WTC11 (cell line): ENCODE measurements at regions not wholly inside any gene's neighbourhood (a gene's known extent, or its start where the extent isn't known, plus 50 kb on each side); places are given as distances from the start of the nearest gene placed in this dataset.

Source experiments
- ATAC-seq: fragments of 200-7000 bp; cut with Tn5 transposase; 2 replicates; pipeline ENCODE4 v1.10.0; 2021; ENCODE audit warnings: mild to moderate bottlenecking, moderate library complexity
- CTCF ChIA-PET: fragments of 300-600 bp; sonication (Branson Sonifier 250); formaldehyde crosslinking; loops from one replicate; lab custom pipeline; 2021; ENCODE audit warnings: antibody characterized with exemption; lab: Charles Lee
- POLR2A ChIA-PET: fragments of 350-600 bp; sonication (Branson Sonifier 250); formaldehyde crosslinking; loops from one replicate; lab custom pipeline; 2021; ENCODE audit warnings: antibody characterized with exemption; lab: Charles Lee
- DNase-seq: peaks from one replicate; pipeline ENCODE4 v3.0.0; 2021; ENCODE audit warnings: low spot score
- H3K27ac Mint-ChIP-seq: 2 replicates; pipeline ENCODE4 v1.8.0; 2021; ENCODE audit warnings: mixed read lengths
- H3K27me3 Mint-ChIP-seq: 2 replicates; pipeline ENCODE4 v1.8.0; 2021; ENCODE audit warnings: low read depth, mild to moderate bottlenecking, moderate library complexity, mixed read lengths
- H3K36me3 Mint-ChIP-seq: 2 replicates; pipeline ENCODE4 v1.8.0; 2021; ENCODE audit warnings: mixed read lengths
- H3K4me1 Mint-ChIP-seq: 2 replicates; pipeline ENCODE4 v1.8.0; 2022; ENCODE audit warnings: mixed read lengths
- H3K4me3 Mint-ChIP-seq: 2 replicates; pipeline ENCODE4 v1.8.0; 2021; ENCODE audit warnings: mild to moderate bottlenecking, moderate library complexity, mixed read lengths
- H3K9me3 Mint-ChIP-seq: 2 replicates; pipeline ENCODE4 v1.8.0; 2021; ENCODE audit warnings: mixed read lengths
- ATF3 ChIP-seq: sonication (generic); formaldehyde crosslinking; conservative IDR thresholded peaks from 2 replicates; pipeline ENCODE4 v1.8.1; 2022; ENCODE audit warnings: mild to moderate bottlenecking, missing genetic modification reagents
- CBFB ChIP-seq: sonication (generic); formaldehyde crosslinking; IDR thresholded peaks from 2 replicates; pipeline ENCODE4 v1.8.1; 2022; ENCODE audit warnings: mild to moderate bottlenecking, low read depth, missing genetic modification reagents
- CDX4 ChIP-seq: fragments of 250-450 bp; sonication (Bioruptor Pico); IDR thresholded peaks from 2 replicates; pipeline ENCODE4 v1.9.0; 2021; ENCODE audit warnings: moderate library complexity, mild to moderate bottlenecking, inconsistent platforms, borderline replicate concordance
- E2F5 ChIP-seq: sonication (generic); formaldehyde crosslinking; IDR thresholded peaks from 2 replicates; pipeline ENCODE4 v1.8.1; 2022; ENCODE audit warnings: mild to moderate bottlenecking, moderate library complexity, missing genetic modification reagents
- ELF4 ChIP-seq: sonication (generic); formaldehyde crosslinking; IDR thresholded peaks from 2 replicates; pipeline ENCODE4 v1.8.1; 2022; ENCODE audit warnings: low read depth, mild to moderate bottlenecking, moderate library complexity, missing genetic modification reagents
- ERG ChIP-seq: fragments of 250-450 bp; sonication (Bioruptor Pico); IDR thresholded peaks from 2 replicates; pipeline ENCODE4 v1.8.0; 2021; ENCODE audit warnings: mild to moderate bottlenecking
- GABPB1 ChIP-seq: sonication (generic); formaldehyde crosslinking; IDR thresholded peaks from 2 replicates; pipeline ENCODE4 v1.8.1; 2023; ENCODE audit warnings: mild to moderate bottlenecking, missing genetic modification reagents
- GTF2I ChIP-seq: fragments of 250-450 bp; sonication (Bioruptor Pico); conservative IDR thresholded peaks from 2 replicates; pipeline ENCODE4 v1.4.0; 2021; ENCODE audit warnings: mild to moderate bottlenecking
- IRF2 ChIP-seq: sonication (generic); formaldehyde crosslinking; IDR thresholded peaks from 2 replicates; pipeline ENCODE4 v1.8.0; 2022; ENCODE audit warnings: low read depth, missing genetic modification reagents, borderline replicate concordance
- KAT7 ChIP-seq: sonication (generic); formaldehyde crosslinking; IDR thresholded peaks from 2 replicates; pipeline ENCODE4 v1.8.1; 2023; ENCODE audit warnings: missing genetic modification reagents, mild to moderate bottlenecking, borderline replicate concordance
- NFE2L1 ChIP-seq: sonication (generic); formaldehyde crosslinking; IDR thresholded peaks from 2 replicates; pipeline ENCODE4 v1.8.1; 2023; ENCODE audit warnings: missing genetic modification reagents
- NFYB ChIP-seq: sonication (generic); formaldehyde crosslinking; conservative IDR thresholded peaks from 2 replicates; pipeline ENCODE4 v1.8.0; 2022; ENCODE audit warnings: low read depth, missing genetic modification reagents
- NR2C2 ChIP-seq: sonication (generic); formaldehyde crosslinking; IDR thresholded peaks from 2 replicates; pipeline ENCODE4 v1.8.0; 2022; ENCODE audit warnings: mild to moderate bottlenecking, missing genetic modification reagents
- OVOL2 ChIP-seq: fragments of 250-450 bp; sonication (Bioruptor Pico); IDR thresholded peaks from 2 replicates; pipeline ENCODE4 v1.9.0; 2021; ENCODE audit warnings: mild to moderate bottlenecking, borderline replicate concordance
- PRDM15 ChIP-seq: sonication (generic); formaldehyde crosslinking; IDR thresholded peaks from 2 replicates; pipeline ENCODE4 v1.8.0; 2022; ENCODE audit warnings: missing genetic modification reagents
- PRRX2 ChIP-seq: fragments of 250-450 bp; sonication (Bioruptor Pico); IDR thresholded peaks from 2 replicates; pipeline ENCODE4 v1.8.0; 2021; ENCODE audit warnings: mild to moderate bottlenecking
- RORB ChIP-seq: fragments of 250-450 bp; sonication (Bioruptor Pico); IDR thresholded peaks from 2 replicates; pipeline ENCODE4 v1.9.0; 2021; ENCODE audit warnings: mild to moderate bottlenecking
- SMAD3 ChIP-seq: sonication (generic); formaldehyde crosslinking; IDR thresholded peaks from 2 replicates; pipeline ENCODE4 v1.8.0; 2022; ENCODE audit warnings: missing genetic modification reagents, mild to moderate bottlenecking, borderline replicate concordance
- TCF7 ChIP-seq: sonication (generic); formaldehyde crosslinking; IDR thresholded peaks from 2 replicates; pipeline ENCODE4 v1.8.0; 2022; ENCODE audit warnings: mild to moderate bottlenecking, low read depth, missing genetic modification reagents, moderate library complexity
- ZBTB21 ChIP-seq: sonication (generic); formaldehyde crosslinking; IDR thresholded peaks from 2 replicates; pipeline ENCODE4 v1.8.1; 2023; ENCODE audit warnings: mild to moderate bottlenecking, missing genetic modification reagents, borderline replicate concordance
- ZMAT4 ChIP-seq: fragments of 250-450 bp; sonication (Bioruptor Pico); IDR thresholded peaks from 2 replicates; pipeline ENCODE4 v1.9.0; 2021; ENCODE audit warnings: mild to moderate bottlenecking
- ZNF263 ChIP-seq: sonication (generic); formaldehyde crosslinking; IDR thresholded peaks from 2 replicates; pipeline ENCODE4 v1.8.1; 2022; ENCODE audit warnings: low read depth, mild to moderate bottlenecking, moderate library complexity, missing genetic modification reagents
- ZNF317 ChIP-seq: sonication (generic); formaldehyde crosslinking; IDR thresholded peaks from 2 replicates; pipeline ENCODE4 v1.8.1; 2023; ENCODE audit warnings: low read depth, mild to moderate bottlenecking, moderate library complexity, missing genetic modification reagents, borderline replicate concordance
- ZNF423 ChIP-seq: fragments of 250-450 bp; sonication (Bioruptor Pico); IDR thresholded peaks from 2 replicates; pipeline ENCODE4 v2.1.2; 2022; ENCODE audit warnings: mild to moderate bottlenecking, moderate library complexity
- ZNF512 ChIP-seq: sonication (generic); formaldehyde crosslinking; IDR thresholded peaks from 2 replicates; pipeline ENCODE4 v1.8.1; 2022; ENCODE audit warnings: missing genetic modification reagents, borderline replicate concordance

- TF ChIP-seq KAT7 (CRISPR knock-in tag) (no peak), PRRX2 (CRISPR knock-in tag) (no peak), RORB (CRISPR knock-in tag) (no peak), IRF2 (CRISPR knock-in tag) (no peak), OVOL2 (CRISPR knock-in tag) (no peak), CBFB (CRISPR knock-in tag) (no peak), PRDM15 (CRISPR knock-in tag) (no peak), SMAD3 (no peak), ELF4 (CRISPR knock-in tag) (no peak)
- no peak overlapping the region for H3K27ac Mint-ChIP-seq
- no peak for DNase-seq
- no peak overlapping the region for H3K4me3 Mint-ChIP-seq
- peaks cover 28% of the 10 kb centered on the region for H3K4me1 Mint-ChIP-seq
- H3K36me3 Mint-ChIP-seq, result no peaks in the 10 kb centered on the region
- H3K9me3 Mint-ChIP-seq, result no peaks in the 10 kb centered on the region
- CTCF ChIA-PET, result no interaction called here
- H3K27me3 Mint-ChIP-seq, result peaks cover 17% of the 10 kb centered on the region
- POLR2A ChIA-PET, result no interaction called here
- no peak for ATAC-seq
Measured at GRCh38 chr20:60664106-60664505, 588.0 kb upstream of the CDH4 start.

- no peak for DNase-seq
- Mint-ChIP-seq H3K27ac (no peak overlapping the region), H3K4me3 (no peak overlapping the region), H3K4me1 (peaks cover 9% of the 10 kb centered on the region), H3K27me3 (peaks cover 31% of the 10 kb centered on the region), H3K9me3 (no peaks in the 10 kb centered on the region), H3K36me3 (0 out of 2 replicates have a peak, but pooled peaks cover under 1% of the 10 kb centered on the region)
- no peak for ATAC-seq
- ChIA-PET POLR2A (no interaction called here), CTCF (no interaction called here)
- no peak for TF ChIP-seq NFYB (CRISPR knock-in tag)
- no peak for TF ChIP-seq GTF2I (CRISPR knock-in tag)
- no peak for TF ChIP-seq ZNF423 (CRISPR knock-in tag)
- TF ChIP-seq ZNF317 (CRISPR knock-in tag), result no peak
- no peak for TF ChIP-seq E2F5 (CRISPR knock-in tag)
- TF ChIP-seq NFE2L1 (CRISPR knock-in tag), result no peak
- no peak for TF ChIP-seq GABPB1 (CRISPR knock-in tag)
- no peak for TF ChIP-seq TCF7 (CRISPR knock-in tag)
- no peak for TF ChIP-seq SMAD3
- TF ChIP-seq ERG (CRISPR knock-in tag), result no peak
Measured at GRCh38 chr20:60667641-60668040, 584.4 kb upstream of the CDH4 start.

- no peak for ATAC-seq
- Mint-ChIP-seq H3K27me3 (peaks cover 34% of the 10 kb centered on the region), H3K36me3 (0 out of 2 replicates have a peak, but pooled peaks cover 3% of the 10 kb centered on the region), H3K4me3 (no peak overlapping the region), H3K4me1 (peaks cover 13% of the 10 kb centered on the region; the same call in 1 of the 2 replicates), H3K9me3 (no peaks in the 10 kb centered on the region), H3K27ac (no peak overlapping the region)
- ChIA-PET CTCF (no interaction called here), POLR2A (no interaction called here)
- no peak for DNase-seq
- TF ChIP-seq ATF3 (no peak), NR2C2 (no peak), ZMAT4 (CRISPR knock-in tag) (no peak), CDX4 (CRISPR knock-in tag) (no peak), ZNF263 (no peak), ZBTB21 (CRISPR knock-in tag) (no peak), ZNF512 (no peak)
Measured at GRCh38 chr20:60669211-60669610, 582.9 kb upstream of the CDH4 start.
